Panc1 (cell line): ENCODE measurements at regions not wholly inside any gene's neighbourhood (a gene's known extent, or its start where the extent isn't known, plus 50 kb on each side); places are given as distances from the start of the nearest gene placed in this dataset.
"Not testable (repeated sequence)": the region's sequence is repeated elsewhere in the genome, so short reads cannot be mapped to it uniquely, and the experiment has no call there.

Experiments used
- POLR2AphosphoS5 ChIP-seq: IDR thresholded peaks from 2 replicates; pipeline ENCODE4 v1.6.1; 2012; ENCODE audit warnings: mild to moderate bottlenecking, low read depth, low read length, moderate library complexity
- SIN3A ChIP-seq: IDR thresholded peaks from 2 replicates; pipeline ENCODE4 v1.6.1; 2012; ENCODE audit warnings: low read depth, mild to moderate bottlenecking, low read length, moderate library complexity, borderline replicate concordance; ENCODE audit not compliant: insufficient read depth
- TCF7L2 ChIP-seq: IDR thresholded peaks from 2 replicates; pipeline ENCODE4 v1.6.1; 2011; ENCODE audit warnings: mild to moderate bottlenecking, low read depth, low read length, inconsistent platforms
- TF ChIP-seq, protein P1 (sequence below): fragments of 450-650 bp; IDR thresholded peaks from 2 replicates; pipeline ENCODE4 v1.5.1; 2017; ENCODE audit warnings: mild to moderate bottlenecking
- TF ChIP-seq, protein P2 (sequence below), 2 experiments: IDR thresholded peaks; 2 replicates each; pipeline ENCODE4 v1.6.1; 2011 to 2012; ENCODE audit warnings: low read depth in 2 of 2, control low read depth in 1 of 2, low read length in 1 of 2, mild to moderate bottlenecking in 1 of 2, moderate library complexity in 1 of 2; ENCODE audit not compliant: insufficient read depth in 1 of 2

DNA sequence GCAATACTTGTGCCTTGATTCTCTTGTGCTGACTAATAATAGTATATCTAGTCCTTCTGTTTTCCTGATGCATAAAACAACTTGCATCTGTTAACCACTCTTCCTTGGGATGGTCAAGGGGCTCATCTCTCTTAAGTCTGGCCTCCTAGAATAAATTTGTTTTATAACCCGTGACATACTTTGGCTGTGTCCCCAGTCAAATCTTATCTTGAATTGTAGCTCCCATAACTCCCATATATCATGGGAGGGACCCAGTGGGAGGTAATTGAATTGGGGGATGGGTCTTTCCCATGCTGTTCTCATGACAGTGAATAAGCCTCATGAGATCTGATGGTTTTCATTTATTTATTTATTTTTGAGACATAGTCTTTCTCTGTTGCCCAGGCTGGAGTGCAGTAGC, 146.2 kb downstream of the ALG10 start:
- TF ChIP-seq, protein P1, sequence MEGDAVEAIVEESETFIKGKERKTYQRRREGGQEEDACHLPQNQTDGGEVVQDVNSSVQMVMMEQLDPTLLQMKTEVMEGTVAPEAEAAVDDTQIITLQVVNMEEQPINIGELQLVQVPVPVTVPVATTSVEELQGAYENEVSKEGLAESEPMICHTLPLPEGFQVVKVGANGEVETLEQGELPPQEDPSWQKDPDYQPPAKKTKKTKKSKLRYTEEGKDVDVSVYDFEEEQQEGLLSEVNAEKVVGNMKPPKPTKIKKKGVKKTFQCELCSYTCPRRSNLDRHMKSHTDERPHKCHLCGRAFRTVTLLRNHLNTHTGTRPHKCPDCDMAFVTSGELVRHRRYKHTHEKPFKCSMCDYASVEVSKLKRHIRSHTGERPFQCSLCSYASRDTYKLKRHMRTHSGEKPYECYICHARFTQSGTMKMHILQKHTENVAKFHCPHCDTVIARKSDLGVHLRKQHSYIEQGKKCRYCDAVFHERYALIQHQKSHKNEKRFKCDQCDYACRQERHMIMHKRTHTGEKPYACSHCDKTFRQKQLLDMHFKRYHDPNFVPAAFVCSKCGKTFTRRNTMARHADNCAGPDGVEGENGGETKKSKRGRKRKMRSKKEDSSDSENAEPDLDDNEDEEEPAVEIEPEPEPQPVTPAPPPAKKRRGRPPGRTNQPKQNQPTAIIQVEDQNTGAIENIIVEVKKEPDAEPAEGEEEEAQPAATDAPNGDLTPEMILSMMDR: not testable (repeated sequence)
- TF ChIP-seq, protein P2, sequence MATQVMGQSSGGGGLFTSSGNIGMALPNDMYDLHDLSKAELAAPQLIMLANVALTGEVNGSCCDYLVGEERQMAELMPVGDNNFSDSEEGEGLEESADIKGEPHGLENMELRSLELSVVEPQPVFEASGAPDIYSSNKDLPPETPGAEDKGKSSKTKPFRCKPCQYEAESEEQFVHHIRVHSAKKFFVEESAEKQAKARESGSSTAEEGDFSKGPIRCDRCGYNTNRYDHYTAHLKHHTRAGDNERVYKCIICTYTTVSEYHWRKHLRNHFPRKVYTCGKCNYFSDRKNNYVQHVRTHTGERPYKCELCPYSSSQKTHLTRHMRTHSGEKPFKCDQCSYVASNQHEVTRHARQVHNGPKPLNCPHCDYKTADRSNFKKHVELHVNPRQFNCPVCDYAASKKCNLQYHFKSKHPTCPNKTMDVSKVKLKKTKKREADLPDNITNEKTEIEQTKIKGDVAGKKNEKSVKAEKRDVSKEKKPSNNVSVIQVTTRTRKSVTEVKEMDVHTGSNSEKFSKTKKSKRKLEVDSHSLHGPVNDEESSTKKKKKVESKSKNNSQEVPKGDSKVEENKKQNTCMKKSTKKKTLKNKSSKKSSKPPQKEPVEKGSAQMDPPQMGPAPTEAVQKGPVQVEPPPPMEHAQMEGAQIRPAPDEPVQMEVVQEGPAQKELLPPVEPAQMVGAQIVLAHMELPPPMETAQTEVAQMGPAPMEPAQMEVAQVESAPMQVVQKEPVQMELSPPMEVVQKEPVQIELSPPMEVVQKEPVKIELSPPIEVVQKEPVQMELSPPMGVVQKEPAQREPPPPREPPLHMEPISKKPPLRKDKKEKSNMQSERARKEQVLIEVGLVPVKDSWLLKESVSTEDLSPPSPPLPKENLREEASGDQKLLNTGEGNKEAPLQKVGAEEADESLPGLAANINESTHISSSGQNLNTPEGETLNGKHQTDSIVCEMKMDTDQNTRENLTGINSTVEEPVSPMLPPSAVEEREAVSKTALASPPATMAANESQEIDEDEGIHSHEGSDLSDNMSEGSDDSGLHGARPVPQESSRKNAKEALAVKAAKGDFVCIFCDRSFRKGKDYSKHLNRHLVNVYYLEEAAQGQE (IDR thresholded peaks at IDR 0.05; ENCODE audit: insufficient read depth in 1 of 2, low read depth in 2 of 2, low read length in 1 of 2): not testable (repeated sequence)
- TF ChIP-seq POLR2AphosphoS5, SIN3A, TCF7L2: not testable (repeated sequence)
